ENCODE measurements at regions not wholly inside any gene's neighbourhood (a gene's known extent, or its start where the extent isn't known, plus 50 kb on each side); places are given as distances from the start of the nearest gene placed in this dataset.
"Not testable (repeated sequence)": the region's sequence is repeated elsewhere in the genome, so short reads cannot be mapped to it uniquely, and the experiment has no call there.

DNA sequence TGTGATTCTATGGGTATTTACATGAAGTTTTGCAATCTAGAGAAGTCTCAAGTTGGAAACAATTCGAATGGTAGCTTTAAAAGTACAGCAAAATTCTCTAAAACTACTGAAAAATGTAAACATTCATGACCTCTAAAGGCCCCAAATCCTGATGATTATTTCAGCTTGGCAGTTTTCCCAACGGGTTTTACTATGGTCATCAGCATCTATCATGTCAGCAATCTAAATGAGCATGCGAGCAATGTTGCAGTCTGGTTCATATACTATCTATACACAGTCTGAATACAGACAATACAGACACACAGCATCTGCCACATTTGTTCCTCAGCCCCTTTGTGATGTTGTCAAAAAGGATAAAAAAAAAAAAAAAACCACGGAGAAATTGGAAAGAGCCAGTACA, 790.3 kb upstream of the HTR2C start:
- Mint-ChIP-seq H3K4me1 (no peaks in the 10 kb centered on the region), H3K36me3 (no peaks in the 10 kb centered on the region), H3K27me3 (ENCODE audit: low read depth in 2 of 2) (no peaks in the 10 kb centered on the region), H3K27ac (no peak overlapping the region), H3K9me3 (peaks cover 3 to 7% of the 10 kb centered on the region in 2 donors), H3K4me3 (no peak overlapping the region)
- no peaks in the 10 kb centered on the region for H3K9me3 ChIP-seq (ENCODE audit: control insufficient read depth, insufficient read depth, low read length)
- intact Hi-C loops (cut with micrococcal nuclease) = no loop called here
- H3K36me3 ChIP-seq (ENCODE audit: control insufficient read depth, insufficient read depth, low read length) = no peaks in the 10 kb centered on the region
- TF ChIP-seq, protein P1, sequence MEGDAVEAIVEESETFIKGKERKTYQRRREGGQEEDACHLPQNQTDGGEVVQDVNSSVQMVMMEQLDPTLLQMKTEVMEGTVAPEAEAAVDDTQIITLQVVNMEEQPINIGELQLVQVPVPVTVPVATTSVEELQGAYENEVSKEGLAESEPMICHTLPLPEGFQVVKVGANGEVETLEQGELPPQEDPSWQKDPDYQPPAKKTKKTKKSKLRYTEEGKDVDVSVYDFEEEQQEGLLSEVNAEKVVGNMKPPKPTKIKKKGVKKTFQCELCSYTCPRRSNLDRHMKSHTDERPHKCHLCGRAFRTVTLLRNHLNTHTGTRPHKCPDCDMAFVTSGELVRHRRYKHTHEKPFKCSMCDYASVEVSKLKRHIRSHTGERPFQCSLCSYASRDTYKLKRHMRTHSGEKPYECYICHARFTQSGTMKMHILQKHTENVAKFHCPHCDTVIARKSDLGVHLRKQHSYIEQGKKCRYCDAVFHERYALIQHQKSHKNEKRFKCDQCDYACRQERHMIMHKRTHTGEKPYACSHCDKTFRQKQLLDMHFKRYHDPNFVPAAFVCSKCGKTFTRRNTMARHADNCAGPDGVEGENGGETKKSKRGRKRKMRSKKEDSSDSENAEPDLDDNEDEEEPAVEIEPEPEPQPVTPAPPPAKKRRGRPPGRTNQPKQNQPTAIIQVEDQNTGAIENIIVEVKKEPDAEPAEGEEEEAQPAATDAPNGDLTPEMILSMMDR (IDR thresholded peaks at IDR 0.05) = no peak
- WGBS (ENCODE audit: insufficient coverage) = 78% methylated on average over 3 of the region's 4 CpGs
- no peak overlapping the region for H3K4me3 ChIP-seq (ENCODE audit: low read length)
- DNase-seq (no peak), ATAC-seq (no peak)
- H3K4me1 ChIP-seq (ENCODE audit: control insufficient read depth, insufficient read depth, low read length) = no peaks in the 10 kb centered on the region
- no peaks in the 10 kb centered on the region for H3K27me3 ChIP-seq (ENCODE audit: control insufficient read depth, insufficient read depth, low read length)
- H3K27ac ChIP-seq (ENCODE audit: low read length) = no peak overlapping the region

DNA sequence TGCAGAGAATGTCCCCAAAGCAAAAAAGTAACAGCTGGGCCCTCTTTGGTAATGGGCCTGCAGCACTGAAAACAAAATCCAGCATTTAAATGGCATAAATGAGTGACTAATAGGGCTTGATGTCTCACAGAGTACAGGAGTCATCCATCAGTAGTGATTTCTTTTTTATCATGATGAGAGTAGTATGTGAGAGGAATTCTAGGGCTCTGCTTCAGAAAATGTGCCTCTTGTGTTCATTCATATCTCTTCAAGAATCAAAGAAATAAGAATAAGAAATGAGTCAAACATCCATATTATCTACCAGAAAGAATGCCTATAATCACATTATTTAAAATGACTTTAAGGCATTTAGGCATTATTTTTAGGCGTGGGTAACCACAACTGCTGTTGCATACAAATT, 792.9 kb upstream of the HTR2C start:
- no peak overlapping the region for H3K27ac Mint-ChIP-seq
- Histone ChIP-seq H3K27ac (ENCODE audit: low read length) (no peak overlapping the region), H3K4me3 (ENCODE audit: low read length) (no peak overlapping the region), H3K9me3 (ENCODE audit: control insufficient read depth, insufficient read depth, low read length) (no peaks in the 10 kb centered on the region), H3K27me3 (ENCODE audit: control insufficient read depth, insufficient read depth, low read length) (no peaks in the 10 kb centered on the region), H3K36me3 (ENCODE audit: control insufficient read depth, insufficient read depth, low read length) (no peaks in the 10 kb centered on the region), H3K4me1 (ENCODE audit: control insufficient read depth, insufficient read depth, low read length) (no peaks in the 10 kb centered on the region)
- no peak overlapping the region for H3K4me3 Mint-ChIP-seq
- peaks cover 3 to 5% of the 10 kb centered on the region in 2 donors for H3K9me3 Mint-ChIP-seq
- H3K4me1 Mint-ChIP-seq = no peaks in the 10 kb centered on the region
- H3K36me3 Mint-ChIP-seq = no peaks in the 10 kb centered on the region
- no peaks in the 10 kb centered on the region for H3K27me3 Mint-ChIP-seq (ENCODE audit: low read depth in 2 of 2)
- intact Hi-C loops (cut with micrococcal nuclease) = no loop called here
- DNase-seq (no peak), ATAC-seq (no peak)
- WGBS (ENCODE audit: insufficient coverage) = no CpG with 5 or more reads among the region's 1 CpG
- TF ChIP-seq, protein P1 (IDR thresholded peaks at IDR 0.05) = no peak

DNA sequence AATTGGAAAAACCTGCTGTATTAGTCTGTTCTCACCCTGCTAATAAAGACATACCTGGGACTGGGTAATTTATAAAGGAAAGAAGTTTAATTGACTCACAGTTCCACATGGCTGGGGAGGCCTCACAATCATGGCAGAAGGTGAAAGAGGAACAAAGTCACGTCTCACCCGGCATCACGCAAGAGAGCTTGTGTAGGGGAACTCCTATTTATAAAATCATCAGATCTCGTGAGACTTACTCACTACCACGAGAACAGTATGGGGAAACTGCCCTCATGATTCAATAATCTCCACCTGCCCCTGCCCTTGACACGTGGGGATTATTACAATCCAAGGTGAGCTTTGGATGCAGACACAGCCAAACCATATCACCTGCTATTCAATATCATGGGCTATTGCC, 799.1 kb upstream of the HTR2C start:
- DNase-seq; H3K36me3 Mint-ChIP-seq; H3K36me3 ChIP-seq (ENCODE audit: control insufficient read depth, insufficient read depth, low read length); H3K9me3 Mint-ChIP-seq; ATAC-seq; H3K4me1 ChIP-seq (ENCODE audit: control insufficient read depth, insufficient read depth, low read length); H3K27me3 Mint-ChIP-seq (ENCODE audit: low read depth in 2 of 2); H3K9me3 ChIP-seq (ENCODE audit: control insufficient read depth, insufficient read depth, low read length); H3K4me3 ChIP-seq (ENCODE audit: low read length); H3K27ac ChIP-seq (ENCODE audit: low read length); H3K27ac Mint-ChIP-seq; H3K4me3 Mint-ChIP-seq; H3K4me1 Mint-ChIP-seq; H3K27me3 ChIP-seq (ENCODE audit: control insufficient read depth, insufficient read depth, low read length); intact Hi-C loops (cut with micrococcal nuclease): not testable (repeated sequence)
- 49% methylated on average over 2 of the region's 6 CpGs for WGBS (ENCODE audit: insufficient coverage)

DNA sequence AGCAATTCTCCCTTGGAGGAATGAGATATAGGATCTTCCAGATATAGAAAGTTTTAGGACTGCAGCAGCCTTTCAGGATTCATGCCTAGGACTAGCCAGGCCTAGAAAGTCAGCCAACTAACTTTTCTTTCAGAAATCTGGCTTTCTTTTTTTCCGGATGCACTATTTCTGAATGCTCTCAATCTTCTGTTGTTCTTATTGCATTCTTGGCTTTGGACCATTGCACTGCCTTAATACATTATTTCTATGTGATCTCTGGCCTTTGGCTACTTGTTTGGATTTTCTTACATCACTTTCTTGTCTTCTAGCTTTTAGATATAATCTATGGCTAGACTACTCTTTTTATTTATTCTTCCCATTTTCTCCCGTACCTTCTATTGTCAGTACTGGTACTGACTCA, 813.1 kb upstream of the HTR2C start:
- Histone ChIP-seq H3K9me3 (ENCODE audit: control insufficient read depth, insufficient read depth, low read length) (no peaks in the 10 kb centered on the region), H3K36me3 (ENCODE audit: control insufficient read depth, insufficient read depth, low read length) (no peaks in the 10 kb centered on the region), H3K4me3 (ENCODE audit: low read length) (no peak overlapping the region), H3K27ac (ENCODE audit: low read length) (no peak overlapping the region), H3K4me1 (ENCODE audit: control insufficient read depth, insufficient read depth, low read length) (no peaks in the 10 kb centered on the region), H3K27me3 (ENCODE audit: control insufficient read depth, insufficient read depth, low read length) (no peaks in the 10 kb centered on the region)
- Mint-ChIP-seq H3K27ac (no peak overlapping the region), H3K4me3 (no peak overlapping the region), H3K4me1 (no peaks in the 10 kb centered on the region), H3K9me3 (peaks cover 2 to 4% of the 10 kb centered on the region in 2 donors), H3K27me3 (ENCODE audit: low read depth in 2 of 2) (peaks cover 0 to 6% of the 10 kb centered on the region in 2 donors), H3K36me3 (no peaks in the 10 kb centered on the region)
- ATAC-seq = no peak
- DNase-seq = no peak
- intact Hi-C loops (cut with micrococcal nuclease) = no loop called here
- WGBS (ENCODE audit: insufficient coverage) = 100% methylated on average over 1 of the region's 2 CpGs
- TF ChIP-seq, protein P1 (IDR thresholded peaks at IDR 0.05) = no peak

Data from natural killer cell (primary cell).